HG03175 (cell line): ENCODE measurements at regions not wholly inside any gene's neighbourhood (a gene's known extent, or its start where the extent isn't known, plus 50 kb on each side); places are given as distances from the start of the nearest gene placed in this dataset.
A peak's percentile ranks its signal among the peaks of the same experiment; 100 is the strongest.
"Not testable (repeated sequence)": the region's sequence is repeated elsewhere in the genome, so short reads cannot be mapped to it uniquely, and the experiment has no call there.

Experiments used
- ATAC-seq: cut with Tn5 transposase; IDR thresholded peaks from one replicate; pipeline ENCODE4 v1.9.1; 2021; ENCODE audit warnings: mild to moderate bottlenecking, moderate library complexity; ENCODE audit not compliant: unreplicated experiment

DNA sequence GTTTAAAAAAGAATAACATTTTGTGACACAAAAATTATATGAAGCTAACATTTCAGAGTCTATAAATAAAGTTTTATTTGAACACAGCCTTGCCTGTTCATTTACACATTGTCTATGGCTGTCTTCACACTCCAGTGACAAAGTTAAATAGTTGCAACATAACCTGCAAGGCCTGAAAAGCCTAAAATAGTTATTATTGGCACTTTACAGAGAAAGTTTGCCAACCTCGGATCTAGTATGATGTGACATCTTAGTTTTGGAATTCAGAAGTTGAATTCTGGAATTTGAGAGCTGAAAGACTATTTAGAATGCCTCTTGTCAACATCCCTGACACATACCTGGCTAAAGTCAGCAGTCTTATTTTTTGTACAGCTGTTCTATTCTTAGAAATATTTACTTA, 68.3 kb downstream of the DYRK2 start:
- no peak for ATAC-seq

DNA sequence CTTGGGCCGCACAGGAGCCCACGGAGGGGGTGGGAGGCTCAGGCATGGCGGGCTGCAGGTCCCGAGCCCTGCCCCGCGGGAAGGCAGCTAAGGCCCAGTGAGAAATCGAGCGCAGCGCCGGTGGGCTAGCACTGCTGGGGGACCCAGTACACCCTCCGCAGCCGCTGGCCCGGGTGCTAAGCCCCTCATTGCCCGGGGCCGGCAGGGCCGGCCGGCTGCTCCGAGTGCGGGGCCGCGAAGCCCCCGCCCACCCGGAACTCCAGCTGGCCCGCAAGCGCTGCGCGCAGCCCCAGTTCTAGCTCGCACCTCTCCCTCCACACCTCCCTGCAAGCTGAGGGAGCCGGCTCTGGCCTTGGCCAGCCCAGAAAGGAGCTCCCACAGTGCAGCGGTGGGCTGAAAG, 70.8 kb downstream of the DYRK2 start:
- not testable (repeated sequence) for ATAC-seq

DNA sequence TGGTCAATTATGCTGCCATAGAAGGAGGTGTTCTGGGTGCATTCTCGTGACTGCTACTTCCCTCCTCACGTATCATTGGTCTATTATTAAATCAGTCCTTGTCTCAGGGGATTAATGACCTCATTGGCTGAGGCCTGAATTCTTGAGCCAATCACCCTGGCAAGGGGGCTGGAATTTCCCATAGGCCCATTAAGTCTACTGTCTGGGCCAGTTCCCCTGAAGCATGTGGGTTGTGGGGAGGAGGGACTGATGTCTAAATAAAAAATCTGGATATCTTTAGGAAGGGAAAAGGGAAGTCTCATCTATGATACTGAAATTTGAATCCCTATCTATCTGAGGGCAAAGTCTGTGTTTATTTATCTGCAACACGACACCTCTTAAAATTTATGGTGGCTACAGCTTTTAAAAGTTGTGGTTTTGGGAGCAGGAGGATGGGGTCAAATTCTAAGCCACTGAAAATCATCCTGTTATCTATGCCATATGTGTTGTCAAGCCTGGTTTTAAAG, 71.9 kb downstream of the DYRK2 start:
- no peak for ATAC-seq

DNA sequence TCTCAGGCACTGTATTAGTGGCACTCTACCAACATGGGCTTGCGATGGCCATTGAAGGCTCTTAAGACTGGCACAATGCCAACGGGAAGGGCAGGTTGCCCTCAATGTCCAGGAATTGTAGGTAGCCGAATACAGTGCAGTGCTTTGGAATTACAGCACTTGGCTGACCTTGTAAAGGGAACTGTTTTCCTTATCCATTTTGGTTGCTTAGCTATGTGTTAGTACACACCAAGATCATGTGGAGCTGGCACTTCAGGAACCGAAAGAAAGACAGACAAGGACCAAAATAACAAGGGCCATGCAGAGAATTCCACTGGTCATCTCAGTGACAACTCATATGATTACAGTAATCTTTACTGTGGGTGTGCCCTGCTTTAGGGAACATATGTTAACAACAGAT, 72.7 kb downstream of the DYRK2 start:
- ATAC-seq, result no peak

DNA sequence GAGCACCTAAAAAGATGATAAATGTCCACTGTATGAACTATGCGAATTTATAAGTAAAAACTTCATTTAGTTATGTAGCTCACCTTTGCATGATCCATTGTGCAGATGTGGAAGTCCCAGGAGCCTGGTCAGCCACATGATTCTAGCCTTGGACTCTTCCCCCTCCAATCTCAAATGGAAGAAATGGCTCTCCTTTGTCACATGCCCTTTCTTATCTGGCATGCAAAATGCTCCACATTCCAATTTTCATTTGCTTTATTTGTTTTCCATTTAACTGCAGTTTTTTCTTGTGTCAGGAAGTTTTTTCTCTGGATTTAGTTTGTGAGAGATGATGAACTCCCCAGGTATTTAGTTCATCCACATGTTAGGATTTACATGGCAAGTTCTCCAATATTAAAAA, 73.8 kb downstream of the DYRK2 start:
- no peak for ATAC-seq

DNA sequence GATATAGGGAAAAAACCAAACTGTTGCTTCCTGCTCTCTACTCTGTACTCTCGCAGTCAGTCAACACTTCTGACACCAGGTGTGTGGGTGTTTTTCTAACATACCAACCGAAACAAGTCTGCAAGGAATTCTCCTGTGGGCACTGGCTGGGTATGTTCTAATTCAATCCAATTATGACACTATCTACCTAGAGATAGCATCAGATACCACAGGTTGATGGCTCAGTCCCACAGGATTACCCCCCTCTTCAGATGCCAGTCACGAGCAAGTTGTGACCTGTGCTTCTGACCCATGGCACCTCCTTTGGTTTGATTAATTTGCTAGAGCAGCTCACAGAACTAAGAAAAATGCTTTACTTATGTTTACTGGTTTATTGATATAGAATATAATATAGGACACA, 78.3 kb downstream of the DYRK2 start:
- ATAC-seq, result no peak

DNA sequence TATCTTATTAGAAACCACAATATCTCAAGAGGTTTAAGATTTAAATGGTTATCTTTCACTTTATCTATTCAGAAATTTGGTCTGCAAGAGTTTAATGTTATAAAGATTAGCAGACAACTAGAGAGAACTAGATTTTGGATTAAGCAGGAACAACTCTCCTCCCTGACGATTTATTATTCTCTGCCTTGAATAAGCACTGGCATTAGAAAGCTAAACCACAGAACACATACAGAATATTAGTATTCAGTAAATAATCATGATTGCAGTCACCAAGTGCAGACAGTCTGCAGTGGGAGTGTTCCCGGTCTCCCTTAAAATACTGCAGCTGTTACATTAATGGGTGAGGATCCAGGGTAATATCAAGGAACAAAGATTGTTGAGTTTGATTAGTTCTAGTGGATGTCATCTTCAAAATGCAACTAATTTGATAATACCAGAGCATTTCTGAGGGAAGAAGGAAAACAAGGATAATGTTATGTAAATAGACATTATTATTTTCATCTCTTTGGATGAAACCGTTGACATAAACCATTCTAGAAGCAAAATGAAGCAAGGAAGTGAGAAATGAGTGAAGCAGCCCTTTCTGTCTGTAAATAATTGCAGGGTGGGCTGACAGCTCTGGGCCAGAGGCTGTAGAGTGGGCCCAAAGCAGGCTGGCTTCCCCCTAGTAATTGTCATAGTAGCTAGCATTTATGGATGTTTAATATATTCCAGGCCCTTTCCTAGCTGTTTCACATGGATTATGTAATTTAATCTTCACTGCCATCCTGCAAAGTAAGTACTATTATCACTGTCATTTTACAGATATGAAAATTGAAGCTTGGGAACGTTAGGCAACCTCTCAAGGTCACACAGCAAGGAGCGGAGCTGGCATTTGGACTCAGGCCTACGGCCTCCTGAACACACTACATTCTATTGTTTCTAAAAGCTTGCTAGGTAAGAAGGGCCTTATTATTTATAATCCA, 79.4 kb downstream of the DYRK2 start:
- no peak for ATAC-seq

DNA sequence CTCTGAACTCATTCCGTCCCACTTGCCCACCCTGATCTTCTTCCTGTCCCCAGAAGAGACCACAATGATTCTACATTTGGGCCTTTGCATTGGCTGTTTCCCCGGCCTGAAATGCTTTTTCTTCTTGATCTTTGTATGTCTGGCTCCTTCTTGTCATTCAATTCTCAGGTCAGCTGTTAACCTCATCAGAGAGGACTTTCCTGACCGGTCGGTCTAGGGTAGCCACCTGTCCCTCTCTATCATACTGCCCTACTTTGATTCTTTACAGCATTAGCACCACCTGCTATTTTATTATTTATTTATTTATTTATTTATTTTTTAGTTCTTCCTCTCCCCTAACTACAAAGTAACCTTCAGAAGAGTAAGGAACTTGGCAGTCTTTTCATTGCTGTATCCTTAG, 84.3 kb downstream of the DYRK2 start:
- no peak for ATAC-seq

DNA sequence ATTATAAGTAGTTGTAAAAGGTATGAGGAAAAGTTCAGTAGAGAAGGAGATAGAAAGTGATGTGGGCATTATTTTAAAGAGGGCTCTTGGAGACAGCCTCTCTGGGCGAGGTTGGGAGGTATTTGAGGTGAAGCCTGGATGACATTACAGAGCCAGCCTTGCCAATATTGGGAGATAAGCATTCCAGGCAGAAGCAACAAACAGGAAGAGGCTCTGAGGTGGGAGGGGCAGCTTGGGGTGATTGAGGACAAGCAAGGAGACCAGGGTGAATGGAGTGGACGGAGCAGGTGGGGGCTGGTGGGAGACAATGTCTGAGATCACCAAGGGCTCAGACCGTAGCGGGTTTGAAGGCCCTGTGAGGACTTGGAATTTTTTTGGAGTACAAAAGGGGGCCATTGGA, 87.3 kb downstream of the DYRK2 start:
- no peak for ATAC-seq

DNA sequence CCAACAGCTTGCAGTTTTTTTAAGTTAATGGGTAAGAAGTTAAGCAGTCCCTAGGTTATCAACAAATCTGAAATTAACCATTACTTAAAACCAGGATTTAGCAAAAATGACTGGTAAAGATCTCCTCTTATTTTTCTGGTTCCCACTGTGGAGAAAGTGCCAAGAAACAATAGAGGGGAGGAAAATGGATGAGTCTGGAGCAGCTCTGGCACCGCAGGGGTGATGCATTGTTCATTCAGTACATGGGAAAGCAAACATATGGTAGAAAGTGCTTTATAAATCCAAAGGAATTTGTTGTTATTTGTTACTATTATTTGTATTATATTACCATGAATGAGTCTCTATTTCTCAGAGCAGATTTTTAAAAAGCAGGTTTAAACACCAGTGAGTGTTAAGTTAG, 92.2 kb downstream of the DYRK2 start:
- no peak for ATAC-seq

DNA sequence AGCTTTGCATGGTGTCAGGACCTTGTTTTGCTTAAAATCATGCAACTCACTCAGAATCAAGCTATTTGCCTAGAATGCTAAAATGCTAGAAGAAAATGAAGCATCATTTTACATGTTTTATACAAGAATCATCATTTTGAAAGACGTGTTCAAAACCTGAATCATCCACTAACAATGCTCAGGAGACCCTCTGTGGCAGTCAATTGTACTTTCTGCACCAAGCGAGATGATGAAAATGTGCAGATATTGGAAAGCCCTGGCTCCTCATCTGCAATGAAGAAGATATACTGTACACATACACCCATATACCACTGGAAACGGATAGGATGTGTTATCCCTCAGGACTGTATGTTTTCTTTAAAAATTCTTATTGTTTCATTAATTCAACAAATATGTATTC, 92.7 kb downstream of the DYRK2 start:
- no peak for ATAC-seq

DNA sequence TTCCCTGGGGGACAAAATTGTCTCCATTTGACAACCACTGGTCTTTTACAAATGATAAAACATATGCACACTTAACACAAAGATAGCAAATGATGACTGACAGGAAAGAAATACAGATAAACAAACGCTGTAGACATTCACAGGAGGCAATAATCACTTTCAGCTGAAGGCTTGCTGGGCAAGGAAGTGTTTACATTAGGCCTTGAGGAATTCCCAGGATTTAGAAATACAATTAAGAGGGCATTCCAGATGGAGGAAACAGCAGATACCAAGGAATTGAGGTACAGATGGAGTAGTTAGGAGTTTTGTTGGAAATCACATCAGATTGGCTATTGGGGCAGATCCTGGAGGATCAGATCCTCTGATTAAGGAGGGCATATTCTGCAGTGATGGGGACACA, 93.9 kb downstream of the DYRK2 start:
- ATAC-seq, result no peak

DNA sequence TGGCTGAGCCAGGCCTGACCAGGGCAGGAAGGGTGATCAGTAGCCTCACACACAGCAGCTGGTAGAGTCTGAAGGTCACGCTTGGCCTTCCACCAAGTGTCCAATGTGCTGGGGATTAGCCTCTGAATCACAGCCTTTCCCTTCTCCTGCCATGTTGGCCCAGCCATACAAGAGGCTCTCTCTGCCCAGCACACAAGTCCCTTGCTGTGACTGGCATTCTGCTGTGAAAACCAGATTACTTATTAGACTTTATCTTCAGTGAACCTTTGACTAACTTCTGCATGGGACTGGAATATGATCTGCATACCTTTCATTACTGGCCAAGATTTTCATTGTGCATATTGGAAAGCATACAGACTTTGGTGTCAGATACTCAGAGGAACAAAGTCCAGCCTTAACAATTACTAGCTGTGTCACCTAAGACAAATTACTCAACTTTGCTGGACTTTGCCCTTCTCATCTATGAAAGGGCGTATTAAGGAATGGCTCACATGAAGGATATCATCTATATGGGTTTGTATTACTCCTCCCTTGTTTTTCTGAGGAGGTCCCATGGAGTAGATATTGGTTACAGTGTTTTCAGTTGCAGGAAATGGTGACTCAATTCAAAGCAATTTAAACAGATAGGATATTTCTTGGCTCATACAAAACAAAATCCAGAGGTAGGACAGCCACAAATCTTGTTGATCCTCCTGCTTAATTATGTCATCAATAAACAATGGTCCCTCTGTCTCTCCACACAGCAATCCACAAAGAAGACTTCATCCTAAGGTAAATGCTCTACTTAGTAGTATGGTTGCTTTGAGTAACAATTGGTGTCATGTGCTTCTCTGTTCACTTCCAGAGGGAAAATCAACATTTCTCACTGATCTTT, 99.6 kb downstream of the DYRK2 start:
- ATAC-seq, result no peak

DNA sequence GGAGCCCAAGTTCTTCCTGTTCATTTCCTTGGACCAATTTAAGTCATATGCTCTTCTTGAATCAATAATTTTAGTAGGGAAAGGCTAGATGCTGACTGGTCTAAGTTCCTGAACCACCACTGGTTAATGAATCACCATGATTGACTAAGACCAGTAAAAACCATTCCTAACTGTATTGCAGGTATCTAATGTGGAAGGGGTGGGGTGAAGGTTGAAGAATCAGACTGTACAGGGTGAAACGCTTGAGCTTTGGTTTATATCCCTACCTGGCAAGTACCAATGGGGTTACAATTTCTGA, 100.1 kb downstream of the DYRK2 start:
- no peak for ATAC-seq

DNA sequence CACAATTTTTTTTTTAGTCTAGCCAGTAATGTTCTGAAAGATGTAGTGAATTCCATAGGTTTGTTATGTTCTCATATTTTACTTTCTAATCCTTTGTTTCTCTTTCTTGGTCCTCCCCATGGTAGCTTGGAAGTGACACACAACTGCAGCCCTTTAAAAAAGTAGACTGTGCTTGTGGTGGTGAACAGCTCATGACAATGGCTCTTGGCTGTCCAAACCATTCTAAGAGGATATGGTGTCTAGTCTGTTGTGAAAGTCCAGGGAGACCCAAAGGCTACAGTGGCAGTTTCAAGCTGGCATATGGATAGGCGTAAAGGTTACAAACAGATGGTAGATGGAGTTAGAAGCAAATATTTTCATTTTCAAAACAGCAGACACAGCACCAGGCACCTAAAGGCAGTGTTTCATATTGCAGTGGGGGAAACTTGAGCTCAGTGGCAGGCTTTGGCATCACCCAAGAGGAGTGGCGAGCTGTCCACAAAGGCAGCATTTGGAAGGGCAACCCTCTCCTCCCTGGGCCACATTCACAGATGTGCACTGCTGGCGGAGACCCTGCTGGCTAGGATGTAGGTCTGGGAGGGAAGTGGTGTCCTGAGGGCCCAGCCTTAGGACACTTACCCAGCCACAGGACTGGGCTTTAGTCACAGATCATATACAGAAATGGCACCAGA, 102.1 kb downstream of the DYRK2 start:
- ATAC-seq, result no peak

DNA sequence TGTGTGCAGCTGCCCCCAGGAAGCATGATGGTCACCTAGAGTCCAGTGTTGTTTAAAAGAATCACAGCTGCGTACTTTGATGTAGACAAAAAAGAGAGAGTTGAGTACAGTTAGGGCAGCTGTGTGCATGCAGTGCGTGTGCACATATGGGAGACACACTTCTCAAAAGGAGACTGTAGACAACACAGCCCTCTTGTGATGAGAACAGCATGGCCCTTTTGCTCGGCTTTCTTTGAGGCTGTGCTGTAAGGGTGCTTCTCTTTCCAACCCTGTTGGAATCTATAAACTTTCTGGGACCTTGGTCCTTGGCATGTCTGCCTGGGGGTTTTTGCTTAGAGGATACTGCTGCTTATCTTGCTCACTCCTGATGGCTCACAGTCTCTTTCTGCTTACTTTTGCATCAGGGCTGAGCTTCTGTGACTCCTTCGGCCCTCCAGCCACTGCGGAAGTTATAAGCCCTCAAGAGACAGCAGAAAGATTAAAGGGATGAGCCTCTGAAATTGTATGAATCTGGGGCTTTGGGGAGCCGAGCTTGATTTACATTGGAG, 102.9 kb downstream of the DYRK2 start:
- no peak for ATAC-seq

DNA sequence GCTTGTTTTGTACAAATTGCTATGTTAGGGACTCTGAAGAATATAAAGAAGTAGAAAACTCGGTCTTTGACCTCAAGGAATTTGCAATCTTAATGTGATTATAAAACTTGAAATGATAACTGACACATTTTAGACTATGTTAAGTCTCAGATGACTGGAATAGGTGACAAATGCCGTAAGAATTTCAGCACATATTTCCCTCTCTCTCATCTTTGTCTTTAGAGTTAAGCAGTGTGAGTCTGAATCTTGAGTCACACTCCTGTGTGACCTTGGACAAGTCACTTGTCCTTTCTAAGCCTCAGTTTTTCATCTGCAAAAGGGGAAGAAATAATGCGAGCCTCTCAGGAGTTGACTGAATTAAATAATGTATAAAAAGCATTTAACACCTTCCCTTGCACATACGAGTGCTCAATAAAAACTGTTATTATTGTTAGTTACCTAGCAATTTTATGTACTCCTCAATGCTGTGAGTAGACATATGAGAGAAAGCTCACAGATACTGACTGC, 103.7 kb downstream of the DYRK2 start:
- ATAC-seq, result no peak

DNA sequence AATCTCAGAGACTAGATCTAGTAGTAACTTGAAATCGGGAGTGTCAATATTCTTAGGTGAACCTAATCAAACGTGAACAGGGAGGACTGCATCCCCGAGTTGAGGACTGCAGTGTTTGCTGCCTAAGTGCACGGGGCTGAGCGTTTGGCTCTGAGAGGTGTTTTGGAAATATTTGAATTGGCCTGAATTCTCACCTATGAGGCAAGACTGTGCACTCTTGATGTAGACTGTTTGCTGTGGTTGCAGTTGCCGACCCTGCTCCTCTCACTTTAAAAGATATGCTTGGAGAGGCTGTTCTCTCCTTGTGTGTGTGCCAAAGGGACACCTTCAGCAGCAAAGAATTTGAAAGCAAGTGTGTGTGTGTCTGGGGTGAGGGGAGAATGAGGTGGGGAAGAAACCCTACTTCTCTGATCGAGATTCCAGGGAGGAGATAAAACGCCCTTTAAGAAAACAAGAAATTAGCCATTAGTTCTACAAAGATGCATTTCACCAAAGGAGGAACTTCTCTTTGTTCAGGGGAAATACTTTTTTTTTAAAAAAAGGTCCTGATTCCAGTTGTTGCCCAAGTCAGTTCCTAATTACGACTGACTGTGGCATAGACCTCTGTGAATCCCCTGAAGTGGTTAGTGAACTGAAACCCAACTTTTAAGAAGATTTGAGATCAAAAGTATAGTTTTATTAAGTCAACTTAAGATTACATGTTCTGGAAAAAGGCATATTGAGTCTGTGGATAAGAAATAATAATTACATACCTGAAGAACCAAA, 106.6 kb downstream of the DYRK2 start:
- no peak for ATAC-seq

DNA sequence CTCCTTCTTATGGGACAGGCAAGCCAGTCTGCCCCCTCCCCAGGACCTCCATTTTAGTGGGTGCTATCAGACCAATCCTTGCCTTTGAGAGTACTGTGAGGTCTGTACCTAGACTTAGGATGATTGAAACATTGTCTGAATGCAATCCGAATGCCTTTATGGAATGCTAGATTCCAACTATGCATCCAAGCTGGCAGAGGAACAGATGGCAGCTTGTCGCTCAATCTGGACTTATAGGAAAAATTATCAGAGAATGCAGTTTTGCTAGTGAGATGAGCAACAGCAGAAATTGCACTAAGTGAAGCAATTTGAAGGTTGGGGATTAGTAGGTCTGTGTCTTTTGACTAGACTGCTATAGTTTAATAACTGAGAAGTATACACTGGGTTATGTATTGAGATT, 109.1 kb downstream of the DYRK2 start:
- no peak for ATAC-seq

DNA sequence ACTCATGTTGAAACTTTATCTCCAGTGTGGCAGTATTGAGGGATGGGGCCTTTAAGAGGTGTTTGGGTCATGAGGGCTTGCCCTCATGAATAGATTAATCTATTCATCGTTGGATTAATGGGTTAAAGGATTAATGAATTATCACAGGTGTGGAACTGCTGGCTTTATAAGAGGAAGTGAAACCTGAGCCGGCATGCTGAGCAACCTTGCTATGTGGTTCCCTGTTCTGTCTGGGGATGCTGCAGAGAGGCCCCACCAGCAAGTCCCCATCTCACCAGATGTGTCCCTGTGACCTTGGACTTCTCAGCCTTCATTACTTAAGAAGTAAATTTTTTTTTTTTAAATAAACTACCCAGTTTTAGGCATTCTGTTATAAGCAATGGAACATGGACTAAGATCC, 109.6 kb downstream of the DYRK2 start:
- peak; percentile 100 for ATAC-seq
